ENCODE measurements at regions not wholly inside any gene's neighbourhood (a gene's known extent, or its start where the extent isn't known, plus 50 kb on each side); places are given as distances from the start of the nearest gene placed in this dataset.

GRCh38 chr12:42763682-42764081 is 174.1 kb upstream of the PRICKLE1 start:
- no peaks in the 10 kb centered on the region for H3K9me3 ChIP-seq (ENCODE audit: low read depth)
- H3K27me3 ChIP-seq, result no peaks in the 10 kb centered on the region
- H3K4me1 ChIP-seq (ENCODE audit: low read depth), result peaks cover 3% of the 10 kb centered on the region
- TF ChIP-seq, protein P1, sequence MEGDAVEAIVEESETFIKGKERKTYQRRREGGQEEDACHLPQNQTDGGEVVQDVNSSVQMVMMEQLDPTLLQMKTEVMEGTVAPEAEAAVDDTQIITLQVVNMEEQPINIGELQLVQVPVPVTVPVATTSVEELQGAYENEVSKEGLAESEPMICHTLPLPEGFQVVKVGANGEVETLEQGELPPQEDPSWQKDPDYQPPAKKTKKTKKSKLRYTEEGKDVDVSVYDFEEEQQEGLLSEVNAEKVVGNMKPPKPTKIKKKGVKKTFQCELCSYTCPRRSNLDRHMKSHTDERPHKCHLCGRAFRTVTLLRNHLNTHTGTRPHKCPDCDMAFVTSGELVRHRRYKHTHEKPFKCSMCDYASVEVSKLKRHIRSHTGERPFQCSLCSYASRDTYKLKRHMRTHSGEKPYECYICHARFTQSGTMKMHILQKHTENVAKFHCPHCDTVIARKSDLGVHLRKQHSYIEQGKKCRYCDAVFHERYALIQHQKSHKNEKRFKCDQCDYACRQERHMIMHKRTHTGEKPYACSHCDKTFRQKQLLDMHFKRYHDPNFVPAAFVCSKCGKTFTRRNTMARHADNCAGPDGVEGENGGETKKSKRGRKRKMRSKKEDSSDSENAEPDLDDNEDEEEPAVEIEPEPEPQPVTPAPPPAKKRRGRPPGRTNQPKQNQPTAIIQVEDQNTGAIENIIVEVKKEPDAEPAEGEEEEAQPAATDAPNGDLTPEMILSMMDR (IDR thresholded peaks at IDR 0.05; ENCODE audit: low read depth, low read length), result no peak
- H3K4me3 ChIP-seq, result no peak overlapping the region
- no peak for DNase-seq (ENCODE audit: low read depth in 1 of 2, low spot score in 1 of 2)
- no peak overlapping the region for H3K27ac ChIP-seq
- H3K36me3 ChIP-seq, result no peaks in the 10 kb centered on the region

DNA sequence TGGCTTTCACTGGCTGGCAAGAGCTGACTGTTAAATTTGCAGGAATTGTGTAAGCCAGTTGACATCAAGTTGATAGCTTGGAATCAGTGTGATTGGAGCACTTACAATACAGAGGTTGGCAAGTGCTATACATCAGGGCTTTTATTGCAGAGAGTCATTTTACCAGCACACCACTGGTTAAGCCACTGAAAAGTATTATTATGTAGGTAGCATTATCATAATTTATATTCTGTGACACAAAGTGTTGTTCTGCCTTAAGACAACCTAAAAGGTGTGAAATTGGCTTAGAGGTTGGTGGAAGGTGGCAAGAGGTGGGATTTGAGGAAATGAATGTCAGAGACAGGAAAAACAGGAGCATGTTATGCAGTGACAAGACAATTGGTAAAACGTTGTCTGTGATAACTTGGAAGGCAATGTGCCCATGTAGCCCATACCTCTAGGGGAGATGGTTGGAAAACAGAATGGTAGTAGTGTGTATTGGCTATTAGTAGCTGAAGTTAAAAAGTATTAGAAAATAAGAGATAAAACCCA is 172.9 kb upstream of the PRICKLE1 start:
- H3K36me3 ChIP-seq, result no peaks in the 10 kb centered on the region
- H3K27me3 ChIP-seq, result no peaks in the 10 kb centered on the region
- TF ChIP-seq, protein P1 (IDR thresholded peaks at IDR 0.05; ENCODE audit: low read depth, low read length), result no peak
- H3K4me3 ChIP-seq, result no peak overlapping the region
- H3K9me3 ChIP-seq (ENCODE audit: low read depth), result no peaks in the 10 kb centered on the region
- no peak overlapping the region for H3K27ac ChIP-seq
- no peak for DNase-seq (ENCODE audit: low read depth in 1 of 2, low spot score in 1 of 2)
- peaks cover 3% of the 10 kb centered on the region for H3K4me1 ChIP-seq (ENCODE audit: low read depth)

DNA sequence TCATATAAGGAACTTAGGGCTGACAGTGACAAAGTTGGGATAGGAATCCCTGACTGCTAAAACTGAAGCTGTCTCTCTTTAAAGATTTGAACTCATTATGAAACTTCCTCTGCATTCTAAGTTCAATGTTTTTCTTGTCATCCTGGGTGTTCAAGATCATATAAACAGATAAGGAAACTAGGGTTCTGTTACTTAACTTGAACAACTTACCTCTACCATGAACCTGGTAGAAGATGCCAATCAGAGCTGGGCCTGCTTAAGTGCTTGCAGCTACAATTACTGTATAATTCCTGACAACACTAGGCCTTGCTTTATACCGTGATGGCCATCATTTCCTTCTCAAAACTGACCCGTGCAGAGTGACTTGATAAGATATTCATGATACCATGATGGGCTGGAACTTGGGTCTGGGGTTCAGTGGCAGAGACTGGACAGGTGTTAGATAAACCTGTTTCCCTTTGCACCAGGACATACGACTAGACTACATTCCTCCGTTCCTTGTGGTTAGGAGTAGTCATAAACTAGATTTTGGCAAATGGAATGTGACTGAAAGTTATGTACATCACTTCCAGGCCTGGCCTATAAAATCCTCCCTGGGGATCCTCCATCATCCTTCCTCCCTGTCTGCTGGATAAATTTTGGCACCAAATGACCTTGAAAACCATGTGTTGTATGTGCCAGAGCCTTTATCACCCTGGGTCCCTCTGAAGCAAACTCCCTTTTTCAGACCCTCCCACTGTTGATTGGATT is 172.2 kb upstream of the PRICKLE1 start:
- no peak overlapping the region for H3K27ac ChIP-seq
- peak in 1 of 2 donors; percentile 71 for DNase-seq (ENCODE audit: low read depth in 1 of 2, low spot score in 1 of 2)
- no peaks in the 10 kb centered on the region for H3K36me3 ChIP-seq
- no peaks in the 10 kb centered on the region for H3K9me3 ChIP-seq (ENCODE audit: low read depth)
- no peak overlapping the region for H3K4me3 ChIP-seq
- H3K27me3 ChIP-seq, result no peaks in the 10 kb centered on the region
- peaks cover 3% of the 10 kb centered on the region for H3K4me1 ChIP-seq (ENCODE audit: low read depth)
- TF ChIP-seq, protein P1 (IDR thresholded peaks at IDR 0.05; ENCODE audit: low read depth, low read length), result no peak

DNA sequence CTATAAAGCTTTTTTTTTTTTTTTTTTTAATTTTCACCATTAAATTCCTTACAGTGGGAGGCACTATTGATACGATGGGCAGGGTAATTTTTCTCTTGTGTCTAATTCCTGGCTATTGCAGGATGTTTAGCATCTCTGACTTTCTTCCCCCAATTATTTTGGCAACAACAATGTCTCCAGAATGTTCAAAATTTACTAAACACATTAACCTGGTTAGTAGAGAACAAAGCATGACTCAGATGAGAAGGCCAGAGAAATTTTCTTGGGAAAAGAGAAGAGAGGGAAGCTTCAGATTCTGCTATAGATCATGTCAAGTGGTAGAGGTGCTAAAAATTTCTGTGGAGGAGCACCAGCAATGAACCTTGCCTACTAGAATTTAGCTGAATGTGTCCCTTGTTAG is 171.5 kb upstream of the PRICKLE1 start:
- Histone ChIP-seq H3K27me3 (no peaks in the 10 kb centered on the region), H3K27ac (no peak overlapping the region), H3K4me3 (no peak overlapping the region), H3K9me3 (ENCODE audit: low read depth) (no peaks in the 10 kb centered on the region), H3K4me1 (ENCODE audit: low read depth) (peaks cover 3% of the 10 kb centered on the region), H3K36me3 (no peaks in the 10 kb centered on the region)
- TF ChIP-seq, protein P1 (IDR thresholded peaks at IDR 0.05; ENCODE audit: low read depth, low read length), result no peak
- no peak for DNase-seq (ENCODE audit: low read depth in 1 of 2, low spot score in 1 of 2)

DNA sequence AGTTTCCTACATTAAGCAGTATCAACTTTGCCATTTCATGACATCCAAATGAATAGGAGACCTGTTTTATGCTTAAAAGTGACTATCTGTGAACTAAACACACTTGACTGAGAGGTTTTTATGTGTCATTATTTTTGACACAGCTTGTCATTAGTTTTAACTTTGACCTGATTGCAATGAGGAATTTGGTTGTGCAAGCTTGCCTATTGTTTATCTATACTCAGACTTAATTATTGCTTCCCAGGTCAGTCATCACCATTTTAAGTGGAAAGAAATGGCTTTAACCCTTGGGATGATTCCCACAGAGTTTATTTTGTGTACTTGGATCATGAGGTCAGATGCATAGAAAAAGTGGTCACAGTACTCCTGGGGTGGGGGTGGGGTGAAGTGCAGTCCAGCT is 171.0 kb upstream of the PRICKLE1 start:
- Histone ChIP-seq H3K9me3 (ENCODE audit: low read depth) (no peaks in the 10 kb centered on the region), H3K4me3 (no peak overlapping the region), H3K27ac (no peak overlapping the region), H3K4me1 (ENCODE audit: low read depth) (peaks cover 3% of the 10 kb centered on the region), H3K27me3 (no peaks in the 10 kb centered on the region), H3K36me3 (no peaks in the 10 kb centered on the region)
- DNase-seq (ENCODE audit: low read depth in 1 of 2, low spot score in 1 of 2), result no peak
- TF ChIP-seq, protein P1 (IDR thresholded peaks at IDR 0.05; ENCODE audit: low read depth, low read length), result no peak
